BJ (cell line): ENCODE measurements at regions not wholly inside any gene's neighbourhood (a gene's known extent, or its start where the extent isn't known, plus 50 kb on each side); places are given as distances from the start of the nearest gene placed in this dataset.

Experiments
- CTCF ChIA-PET: fragments of 350-600 bp; formaldehyde crosslinking; extraction: SDS; loops from one replicate; lab custom pipeline; 2021; ENCODE audit warnings: antibody characterized with exemption, inconsistent platforms; lab: Yijun Ruan, JAX
- POLR2A ChIA-PET: fragments of 300-600 bp; sonication (Branson Sonifier 250); formaldehyde crosslinking; extraction: SDS; loops from one replicate; lab custom pipeline; 2021; ENCODE audit warnings: antibody characterized with exemption; lab: Charles Lee
- DNase-seq: peaks from one replicate; pipeline ENCODE4 v3.0.0-alpha.2; 2011; ENCODE audit warnings: low read depth
- H3K27me3 ChIP-seq: 2 replicates; pipeline ENCODE4 v1.6.0; 2011; ENCODE audit warnings: low read length; ENCODE audit not compliant: control insufficient read depth, insufficient read depth
- H3K36me3 ChIP-seq: 2 replicates; pipeline ENCODE4 v1.5.1; 2011; ENCODE audit warnings: low read length; ENCODE audit not compliant: control insufficient read depth, insufficient read depth
- H3K4me3 ChIP-seq: 2 replicates; pipeline ENCODE4 v1.5.1; 2011; ENCODE audit warnings: low read depth, mild to moderate bottlenecking, control low read depth, low read length
- TF ChIP-seq, protein P1 (sequence below): IDR thresholded peaks from 2 replicates; pipeline ENCODE4 v1.5.1; 2011; ENCODE audit warnings: low read depth, mild to moderate bottlenecking, control low read depth, inconsistent platforms, low read length, moderate library complexity; ENCODE audit not compliant: insufficient read depth

DNA sequence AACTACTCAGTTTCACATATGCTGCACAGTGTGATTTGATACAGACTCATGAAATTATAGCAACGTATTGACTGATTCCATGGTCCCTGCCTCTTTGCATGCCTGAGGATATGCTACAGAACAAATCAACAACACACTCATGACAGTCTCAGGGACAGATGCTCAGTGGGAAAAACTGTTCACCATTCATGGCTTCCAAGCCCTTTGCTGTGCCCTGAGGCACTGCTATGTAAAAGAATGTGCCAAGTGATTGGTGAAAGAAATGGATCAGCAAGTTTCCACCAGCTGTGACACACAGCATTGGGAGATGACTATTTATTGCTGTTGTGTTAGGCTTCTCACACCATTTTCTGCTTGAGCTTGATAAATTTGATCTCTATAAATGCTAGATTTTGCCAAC, 825.6 kb upstream of the INTU start:
- CTCF ChIA-PET = no interaction called here
- no peak for DNase-seq
- TF ChIP-seq, protein P1, sequence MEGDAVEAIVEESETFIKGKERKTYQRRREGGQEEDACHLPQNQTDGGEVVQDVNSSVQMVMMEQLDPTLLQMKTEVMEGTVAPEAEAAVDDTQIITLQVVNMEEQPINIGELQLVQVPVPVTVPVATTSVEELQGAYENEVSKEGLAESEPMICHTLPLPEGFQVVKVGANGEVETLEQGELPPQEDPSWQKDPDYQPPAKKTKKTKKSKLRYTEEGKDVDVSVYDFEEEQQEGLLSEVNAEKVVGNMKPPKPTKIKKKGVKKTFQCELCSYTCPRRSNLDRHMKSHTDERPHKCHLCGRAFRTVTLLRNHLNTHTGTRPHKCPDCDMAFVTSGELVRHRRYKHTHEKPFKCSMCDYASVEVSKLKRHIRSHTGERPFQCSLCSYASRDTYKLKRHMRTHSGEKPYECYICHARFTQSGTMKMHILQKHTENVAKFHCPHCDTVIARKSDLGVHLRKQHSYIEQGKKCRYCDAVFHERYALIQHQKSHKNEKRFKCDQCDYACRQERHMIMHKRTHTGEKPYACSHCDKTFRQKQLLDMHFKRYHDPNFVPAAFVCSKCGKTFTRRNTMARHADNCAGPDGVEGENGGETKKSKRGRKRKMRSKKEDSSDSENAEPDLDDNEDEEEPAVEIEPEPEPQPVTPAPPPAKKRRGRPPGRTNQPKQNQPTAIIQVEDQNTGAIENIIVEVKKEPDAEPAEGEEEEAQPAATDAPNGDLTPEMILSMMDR = no peak
- Histone ChIP-seq H3K27me3 (no peaks in the 10 kb centered on the region), H3K4me3 (no peak overlapping the region), H3K36me3 (no peaks in the 10 kb centered on the region)
- POLR2A ChIA-PET = no interaction called here

DNA sequence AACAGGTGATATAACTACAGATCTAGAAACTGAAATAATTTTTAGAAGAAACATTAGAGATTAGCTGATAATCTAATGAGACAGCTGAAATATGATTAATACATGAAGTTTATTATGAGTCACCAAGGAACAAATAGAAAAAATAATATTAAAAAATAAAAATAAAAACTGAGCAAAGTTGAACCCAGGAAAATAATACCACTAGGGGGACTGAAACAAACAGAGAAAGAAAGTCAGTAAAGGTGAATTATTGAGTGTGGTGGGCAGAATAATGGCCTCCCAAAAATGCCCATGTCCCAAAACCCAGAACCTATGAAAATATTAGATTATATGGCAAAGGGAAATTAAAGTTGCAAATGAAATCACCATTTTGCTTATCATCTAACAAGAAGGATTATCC, 820.7 kb upstream of the INTU start:
- TF ChIP-seq, protein P1 = no peak
- Histone ChIP-seq H3K36me3 (no peaks in the 10 kb centered on the region), H3K4me3 (no peak overlapping the region), H3K27me3 (no peaks in the 10 kb centered on the region)
- ChIA-PET POLR2A (no interaction called here), CTCF (no interaction called here)
- no peak for DNase-seq

DNA sequence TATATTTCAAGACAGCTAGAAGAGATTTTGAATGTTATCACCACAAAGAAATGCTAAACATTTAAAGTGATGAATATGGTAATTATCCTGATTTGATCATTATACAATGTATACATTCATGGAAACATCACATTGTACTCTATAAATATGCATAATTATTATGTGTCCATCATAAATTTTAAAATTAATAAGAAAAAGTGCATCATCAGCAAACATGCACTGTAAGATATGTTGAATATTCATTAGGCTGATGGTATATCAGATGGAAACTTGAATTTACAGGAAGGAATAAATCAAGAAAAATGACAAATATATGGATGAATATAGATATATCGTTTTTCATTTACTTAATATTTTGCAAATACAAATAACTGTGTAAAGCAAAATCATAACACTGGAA, 812.1 kb upstream of the INTU start:
- Histone ChIP-seq H3K36me3 (no peaks in the 10 kb centered on the region), H3K4me3 (no peak overlapping the region), H3K27me3 (no peaks in the 10 kb centered on the region)
- DNase-seq = no peak
- TF ChIP-seq, protein P1 = no peak
- ChIA-PET POLR2A (no interaction called here), CTCF (no interaction called here)

DNA sequence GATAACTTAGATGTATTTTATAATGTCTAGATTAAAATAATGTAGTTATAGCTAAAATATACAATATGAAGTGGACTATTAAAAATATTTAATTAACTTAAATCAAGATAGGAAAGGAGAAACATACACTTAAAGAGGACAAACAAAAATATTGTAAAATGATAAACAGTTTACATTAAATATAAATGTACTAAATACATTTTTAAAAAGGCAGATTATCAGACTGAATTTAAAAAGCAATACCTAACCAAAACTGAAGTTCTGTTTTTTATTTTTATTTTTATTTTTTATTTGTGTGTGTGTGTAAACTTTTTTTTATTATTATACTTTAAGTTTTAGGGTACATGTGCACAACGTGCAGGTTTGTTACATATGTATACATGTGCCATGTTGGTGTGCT, 811.6 kb upstream of the INTU start:
- CTCF ChIA-PET = no interaction called here
- no peak for DNase-seq
- POLR2A ChIA-PET = no interaction called here
- H3K4me3 ChIP-seq = no peak overlapping the region
- no peaks in the 10 kb centered on the region for H3K27me3 ChIP-seq
- H3K36me3 ChIP-seq = no peaks in the 10 kb centered on the region
- TF ChIP-seq, protein P1 = no peak

DNA sequence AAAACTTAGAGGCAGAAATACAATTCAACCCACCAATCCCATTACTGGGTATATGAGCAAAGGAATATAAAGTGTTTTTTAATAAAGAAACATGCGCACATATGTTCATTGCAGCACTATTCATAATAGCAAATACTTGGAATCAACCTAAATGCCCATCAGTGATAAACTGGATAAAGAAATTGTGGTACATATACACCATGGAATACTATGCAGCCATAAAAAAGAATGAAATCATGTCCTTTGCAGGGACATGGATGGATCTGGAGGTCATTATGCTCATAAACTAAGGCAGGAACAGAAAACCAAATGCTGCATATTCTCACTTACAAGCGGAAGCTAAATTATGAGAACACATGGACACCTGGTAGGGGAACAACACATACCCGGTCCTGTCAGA, 807.7 kb upstream of the INTU start:
- ChIA-PET CTCF (no interaction called here), POLR2A (no interaction called here)
- no peak for DNase-seq
- TF ChIP-seq, protein P1 = no peak
- no peak overlapping the region for H3K4me3 ChIP-seq
- H3K36me3 ChIP-seq = no peaks in the 10 kb centered on the region
- no peaks in the 10 kb centered on the region for H3K27me3 ChIP-seq
